ENCODE measurements at regions not wholly inside any gene's neighbourhood (a gene's known extent, or its start where the extent isn't known, plus 50 kb on each side); places are given as distances from the start of the nearest gene placed in this dataset.

DNA sequence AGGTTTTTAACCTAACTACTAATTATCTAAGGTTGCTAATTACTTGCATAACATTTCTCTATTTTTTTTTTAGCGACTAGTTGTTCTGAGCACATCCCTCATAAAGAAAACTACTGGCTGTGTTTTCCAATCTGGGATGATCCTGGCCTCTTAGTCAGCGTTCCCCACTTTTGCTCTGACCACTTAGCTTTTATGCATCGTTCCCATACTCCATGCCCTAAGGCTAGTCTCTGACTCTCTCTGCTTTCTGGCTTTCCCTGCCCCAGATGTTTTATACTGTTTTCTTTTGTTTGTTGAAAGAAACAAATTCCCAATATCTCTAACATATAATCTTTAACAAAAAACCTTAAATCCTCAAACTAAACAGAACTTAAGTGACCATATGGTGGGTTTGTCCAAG lies 217.9 kb downstream of the SPATA31D1 start:
- ChIA-PET POLR2A (no interaction called here), CTCF (no interaction called here)
- ATAC-seq: no peak

DNA sequence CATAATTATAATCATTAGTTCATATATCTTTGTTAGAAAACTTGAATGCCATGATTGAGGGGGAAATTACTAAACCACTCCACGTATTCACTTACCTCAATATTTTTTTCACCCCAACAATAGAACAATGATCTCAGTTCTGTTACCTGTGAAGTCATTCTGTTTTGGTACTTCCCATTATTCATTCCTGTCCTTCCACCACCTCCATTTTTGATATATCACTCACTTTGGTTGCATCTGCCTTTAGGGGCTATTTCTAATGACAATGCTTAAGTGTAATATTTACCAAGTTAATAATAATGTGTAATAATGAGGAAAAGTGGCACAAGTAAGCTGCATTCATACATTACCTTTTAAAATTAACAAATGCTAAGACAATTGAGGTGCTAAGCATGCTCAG lies 218.4 kb downstream of the SPATA31D1 start:
- POLR2A ChIA-PET: no interaction called here
- Mint-ChIP-seq H3K9me3 (ENCODE audit: insufficient read depth) (peaks cover 4% of the 10 kb centered on the region), H3K36me3 (ENCODE audit: low read depth) (no peaks in the 10 kb centered on the region), H3K4me3 (no peak overlapping the region), H3K27ac (no peak overlapping the region), H3K4me1 (ENCODE audit: low read depth) (no peaks in the 10 kb centered on the region), H3K27me3 (ENCODE audit: low read depth) (no peaks in the 10 kb centered on the region)
- CTCF ChIA-PET: no interaction called here
- ATAC-seq: no peak
- DNase-seq: no peak

More for the DNA sequence above, 217.9 kb downstream of the SPATA31D1 start:
- Mint-ChIP-seq H3K36me3 (ENCODE audit: low read depth) (no peaks in the 10 kb centered on the region), H3K27me3 (ENCODE audit: low read depth) (no peaks in the 10 kb centered on the region), H3K4me3 (no peak overlapping the region), H3K4me1 (ENCODE audit: low read depth) (no peaks in the 10 kb centered on the region), H3K9me3 (ENCODE audit: insufficient read depth) (peaks cover 4% of the 10 kb centered on the region), H3K27ac (no peak overlapping the region)
- no peak for DNase-seq

DNA sequence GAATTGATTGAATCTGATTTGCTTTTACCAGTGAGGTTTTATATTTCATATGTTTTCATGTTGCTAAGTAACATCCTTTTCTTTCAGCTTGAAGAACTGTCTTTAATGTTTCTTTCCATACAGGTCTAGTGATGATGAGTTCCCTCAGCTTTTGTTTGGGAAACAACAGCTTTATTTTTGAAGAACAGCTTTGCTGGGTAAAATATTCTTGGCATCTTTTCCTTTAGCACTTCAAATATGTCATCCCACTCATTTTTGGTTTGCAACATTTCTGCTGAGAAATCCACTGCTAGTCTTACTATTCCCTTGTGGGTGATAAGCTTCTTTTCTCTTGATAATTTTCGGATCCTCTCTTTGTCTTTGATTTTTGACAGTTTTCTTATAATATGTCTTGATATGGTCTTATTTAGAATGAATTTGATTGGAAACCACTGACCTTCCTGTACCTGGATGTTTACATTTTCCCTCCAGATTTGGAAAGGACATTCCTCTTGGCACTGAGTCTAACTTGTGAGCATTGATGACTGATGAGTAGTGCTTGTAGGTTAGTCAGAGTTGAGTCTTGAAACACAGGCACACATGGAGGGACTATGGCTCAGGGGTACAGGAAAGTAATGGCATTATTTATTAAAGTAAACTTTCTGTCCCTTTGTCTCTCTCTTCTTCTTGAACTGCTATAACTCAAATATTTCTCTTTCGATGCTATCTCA lies 220.3 kb downstream of the SPATA31D1 start:
- CTCF ChIA-PET: no interaction called here
- DNase-seq: no peak
- H3K27ac Mint-ChIP-seq: no peak overlapping the region

DNA sequence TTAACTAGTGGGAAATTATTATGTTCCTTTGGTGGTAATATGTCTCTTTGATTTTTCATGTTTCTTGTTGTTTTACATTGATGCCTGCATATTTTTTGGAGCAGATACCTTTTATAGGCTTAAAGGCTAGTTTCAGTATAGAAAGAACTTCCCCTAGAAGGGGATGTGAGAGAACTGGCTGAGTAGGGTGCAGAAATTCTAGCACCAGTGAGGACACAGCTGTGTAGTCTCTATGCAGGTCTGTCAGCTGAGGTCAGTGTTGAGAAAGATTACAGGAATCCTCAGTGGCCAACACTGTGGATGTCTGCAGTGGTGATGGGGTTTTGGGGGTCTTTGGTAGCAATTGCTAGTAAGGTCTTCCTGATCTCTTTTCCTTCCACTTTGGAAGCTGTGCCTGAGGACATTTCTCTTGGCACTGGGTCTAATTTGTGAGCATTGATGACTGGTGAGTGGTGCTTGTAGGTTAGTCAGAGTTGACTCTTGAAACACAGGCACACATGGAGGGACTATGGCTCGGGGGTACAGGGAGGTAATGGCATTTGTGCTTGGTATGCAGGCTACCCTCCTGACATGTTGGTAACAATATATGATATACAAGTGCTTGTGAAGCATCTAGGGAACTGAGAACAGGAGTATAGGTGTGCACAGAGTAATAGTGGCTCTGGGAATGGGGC lies 221.4 kb downstream of the SPATA31D1 start:
- no peak overlapping the region for H3K27ac Mint-ChIP-seq
- no peak for ATAC-seq
- no peaks in the 10 kb centered on the region for H3K27me3 Mint-ChIP-seq (ENCODE audit: low read depth)
- no peaks in the 10 kb centered on the region for H3K4me1 Mint-ChIP-seq (ENCODE audit: low read depth)
- H3K36me3 Mint-ChIP-seq (ENCODE audit: low read depth): no peaks in the 10 kb centered on the region
- ChIA-PET POLR2A (no interaction called here), CTCF (no interaction called here)
- peaks cover 4% of the 10 kb centered on the region for H3K9me3 Mint-ChIP-seq (ENCODE audit: insufficient read depth)
- no peak for DNase-seq
- H3K4me3 Mint-ChIP-seq: no peak overlapping the region

More for the DNA sequence above, 220.3 kb downstream of the SPATA31D1 start:
- no peaks in the 10 kb centered on the region for H3K4me1 Mint-ChIP-seq (ENCODE audit: low read depth)
- no peaks in the 10 kb centered on the region for H3K36me3 Mint-ChIP-seq (ENCODE audit: low read depth)
- ATAC-seq: no peak
- peaks cover 4% of the 10 kb centered on the region for H3K9me3 Mint-ChIP-seq (ENCODE audit: insufficient read depth)
- H3K27me3 Mint-ChIP-seq (ENCODE audit: low read depth): no peaks in the 10 kb centered on the region
- POLR2A ChIA-PET: no interaction called here
- no peak overlapping the region for H3K4me3 Mint-ChIP-seq

DNA sequence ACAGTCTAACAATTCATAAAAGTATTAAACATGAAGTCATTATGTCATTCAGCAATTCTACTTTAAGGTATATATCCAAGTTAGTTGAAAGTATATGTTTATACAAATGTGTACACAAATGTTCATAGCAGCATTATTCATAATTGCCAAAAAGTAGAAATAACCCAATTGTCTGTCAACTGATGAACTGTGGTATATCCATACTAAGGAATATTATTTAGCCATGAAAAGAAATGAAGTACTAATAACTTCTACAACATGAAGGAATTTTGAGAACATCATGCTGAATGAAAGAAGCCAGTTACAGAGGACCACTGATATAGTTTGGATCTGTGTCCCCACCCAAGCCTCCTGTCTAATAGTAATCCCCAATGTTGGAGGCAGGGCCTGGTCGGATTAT lies 224.3 kb downstream of the SPATA31D1 start:
- ATAC-seq (no peak), DNase-seq (no peak)
- POLR2A ChIA-PET: no interaction called here
- no peaks in the 10 kb centered on the region for H3K4me1 Mint-ChIP-seq (ENCODE audit: low read depth)
- no peak overlapping the region for H3K27ac Mint-ChIP-seq
- CTCF ChIA-PET: no interaction called here
- H3K36me3 Mint-ChIP-seq (ENCODE audit: low read depth): no peaks in the 10 kb centered on the region
- no peaks in the 10 kb centered on the region for H3K27me3 Mint-ChIP-seq (ENCODE audit: low read depth)
- H3K4me3 Mint-ChIP-seq: no peak overlapping the region
- H3K9me3 Mint-ChIP-seq (ENCODE audit: insufficient read depth): peaks cover 4% of the 10 kb centered on the region

DNA sequence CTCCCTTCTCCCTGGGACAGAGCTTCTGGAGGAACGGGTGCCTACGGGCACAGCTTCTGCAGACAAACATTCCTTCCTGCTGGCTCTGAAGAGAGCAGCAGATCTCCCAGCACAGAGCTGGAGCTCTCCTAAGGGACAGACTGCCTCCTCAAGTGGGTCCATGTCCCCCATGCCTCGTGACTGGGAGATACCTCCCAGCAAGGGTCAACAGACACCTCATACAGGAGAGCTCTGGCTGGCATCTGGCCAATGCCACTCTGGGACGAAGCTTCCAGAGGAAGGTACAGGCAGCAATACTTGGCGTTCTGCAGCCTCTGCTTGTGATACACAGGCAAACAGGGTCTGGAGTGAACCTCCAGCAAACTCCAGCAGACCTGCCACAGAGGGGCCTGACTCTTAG lies 227.9 kb downstream of the SPATA31D1 start:
- no peak overlapping the region for H3K27ac Mint-ChIP-seq
- CTCF ChIA-PET: no interaction called here
- DNase-seq (no peak), ATAC-seq (no peak)
- H3K27me3 Mint-ChIP-seq (ENCODE audit: low read depth): no peaks in the 10 kb centered on the region
- no peaks in the 10 kb centered on the region for H3K36me3 Mint-ChIP-seq (ENCODE audit: low read depth)
- no peak overlapping the region for H3K4me3 Mint-ChIP-seq
- H3K4me1 Mint-ChIP-seq (ENCODE audit: low read depth): no peaks in the 10 kb centered on the region
- peaks cover 5% of the 10 kb centered on the region for H3K9me3 Mint-ChIP-seq (ENCODE audit: insufficient read depth)
- POLR2A ChIA-PET: no interaction called here

DNA sequence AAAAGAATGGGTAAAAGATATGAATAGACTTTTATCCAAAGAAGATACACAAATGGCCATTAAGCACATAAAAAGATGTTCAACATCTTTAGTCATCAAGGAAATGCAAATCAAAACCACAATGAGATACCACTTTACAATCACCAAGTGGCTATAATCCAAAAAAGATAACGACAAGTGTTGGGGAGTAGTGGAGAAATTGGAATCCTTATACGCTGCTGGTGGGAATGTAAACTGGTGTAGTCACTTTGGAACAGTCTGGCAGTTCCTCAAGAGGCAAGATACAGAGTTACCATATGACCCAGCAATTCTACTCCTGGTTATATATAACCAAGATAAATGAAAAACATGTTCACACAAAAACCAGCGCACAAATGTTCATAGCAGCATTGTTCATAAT lies 234.9 kb downstream of the SPATA31D1 start:
- Mint-ChIP-seq H3K27ac (no peak overlapping the region), H3K36me3 (ENCODE audit: low read depth) (no peaks in the 10 kb centered on the region), H3K4me1 (ENCODE audit: low read depth) (no peaks in the 10 kb centered on the region), H3K27me3 (ENCODE audit: low read depth) (no peaks in the 10 kb centered on the region), H3K9me3 (ENCODE audit: insufficient read depth) (peaks cover 16% of the 10 kb centered on the region), H3K4me3 (no peak overlapping the region)
- ChIA-PET POLR2A (no interaction called here), CTCF (no interaction called here)
- DNase-seq: no peak
- no peak for ATAC-seq

DNA sequence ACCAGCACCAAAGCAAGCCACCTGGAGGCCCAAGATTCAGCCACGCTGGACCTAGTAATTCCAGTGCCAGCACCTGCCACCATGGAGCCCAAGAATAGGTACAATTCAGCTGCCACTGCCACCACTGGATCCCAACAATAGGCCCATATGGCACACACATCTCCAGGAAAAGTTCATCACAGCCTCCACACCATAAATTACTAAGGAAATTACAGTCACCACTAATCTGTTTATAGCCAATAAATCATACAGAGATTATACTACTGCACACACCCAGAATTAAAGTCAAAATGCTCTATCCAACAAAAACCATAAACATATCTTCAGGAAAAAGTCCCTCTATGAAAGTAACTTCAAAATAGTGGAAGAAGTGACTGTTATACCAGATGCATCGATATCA lies 242.8 kb downstream of the SPATA31D1 start:
- H3K9me3 Mint-ChIP-seq (ENCODE audit: insufficient read depth): peaks cover 13% of the 10 kb centered on the region
- no peaks in the 10 kb centered on the region for H3K4me1 Mint-ChIP-seq (ENCODE audit: low read depth)
- no peaks in the 10 kb centered on the region for H3K27me3 Mint-ChIP-seq (ENCODE audit: low read depth)
- no peak overlapping the region for H3K4me3 Mint-ChIP-seq
- no peak for DNase-seq
- CTCF ChIA-PET: no interaction called here
- no peak for ATAC-seq
- no peak overlapping the region for H3K27ac Mint-ChIP-seq
- H3K36me3 Mint-ChIP-seq (ENCODE audit: low read depth): no peaks in the 10 kb centered on the region
- POLR2A ChIA-PET: no interaction called here

DNA sequence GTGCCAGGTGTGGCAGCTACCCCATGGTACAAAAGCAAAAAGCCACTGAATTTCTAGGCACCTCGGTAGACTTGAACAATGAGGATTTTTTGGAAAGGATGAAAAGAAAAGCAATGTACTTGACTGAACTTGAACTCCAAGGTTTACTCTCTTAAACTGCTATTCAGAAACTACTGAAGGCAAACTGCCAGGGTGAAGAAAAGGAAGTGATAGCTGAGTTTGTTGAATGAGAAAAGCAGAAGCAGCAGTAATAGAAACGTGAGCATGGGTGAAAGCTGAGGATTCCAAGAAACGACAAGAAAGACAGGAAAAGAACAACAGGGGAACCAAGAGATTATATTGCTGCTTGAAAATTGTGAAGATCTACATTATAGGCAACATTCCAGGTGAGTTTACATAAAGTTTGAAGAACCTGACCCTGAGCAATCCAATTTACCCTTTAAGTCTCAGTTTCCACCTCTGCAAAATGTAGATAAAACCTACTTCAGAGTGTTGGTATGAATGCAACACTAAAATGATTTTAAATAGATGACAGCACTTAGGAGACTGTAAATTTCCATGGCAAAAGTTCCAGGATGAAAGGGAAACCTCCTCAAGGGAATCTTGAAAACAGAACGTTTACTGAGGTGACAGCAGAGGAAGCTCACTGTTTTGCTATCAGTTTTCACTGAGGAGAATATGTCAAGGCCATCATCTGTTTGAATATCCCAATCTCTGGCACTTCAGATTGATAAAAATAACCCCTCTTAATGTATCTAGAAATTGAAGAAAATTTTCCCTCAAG lies 245.8 kb downstream of the SPATA31D1 start:
- Mint-ChIP-seq H3K27me3 (ENCODE audit: low read depth) (no peaks in the 10 kb centered on the region), H3K4me3 (no peak overlapping the region), H3K4me1 (ENCODE audit: low read depth) (no peaks in the 10 kb centered on the region), H3K36me3 (ENCODE audit: low read depth) (no peaks in the 10 kb centered on the region), H3K9me3 (ENCODE audit: insufficient read depth) (peaks cover 10% of the 10 kb centered on the region), H3K27ac (no peak overlapping the region)
- ATAC-seq: no peak
- DNase-seq: no peak
- CTCF ChIA-PET: no interaction called here
- POLR2A ChIA-PET: no interaction called here

DNA sequence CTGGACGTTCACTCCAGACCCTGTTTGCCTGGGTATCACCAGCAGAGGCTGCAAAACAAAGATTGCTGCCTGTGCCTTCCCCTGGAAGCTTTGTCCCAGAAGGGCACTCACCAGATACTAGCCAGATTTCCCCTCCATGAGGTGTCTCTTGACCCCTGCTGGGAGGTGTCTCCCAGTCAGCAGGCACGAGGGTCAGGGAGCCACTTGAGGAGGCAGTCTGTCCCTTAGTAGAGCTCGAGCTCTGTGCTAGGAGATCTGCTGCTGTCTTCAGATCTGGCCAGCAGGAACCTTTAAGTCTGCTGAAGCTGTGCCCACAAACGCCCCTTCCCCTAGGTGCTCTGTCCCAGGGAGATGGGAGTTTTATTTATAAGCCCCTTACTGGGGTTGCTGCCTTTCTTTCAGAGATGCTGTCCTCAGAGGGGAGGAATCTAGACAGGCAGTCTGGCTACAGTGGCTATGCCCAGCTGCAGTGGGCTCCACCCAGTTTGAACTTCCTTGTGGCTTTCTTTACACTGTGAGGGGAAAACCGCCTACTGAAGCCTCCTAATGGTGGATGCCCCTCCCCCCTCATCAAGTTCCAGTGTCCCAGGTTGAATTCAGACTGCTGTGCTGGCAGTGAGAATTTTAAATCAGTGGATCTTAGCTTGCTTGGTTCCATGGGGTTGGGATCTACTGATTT lies 253.9 kb downstream of the SPATA31D1 start:
- H3K9me3 Mint-ChIP-seq (ENCODE audit: insufficient read depth): peaks cover 3% of the 10 kb centered on the region

DNA sequence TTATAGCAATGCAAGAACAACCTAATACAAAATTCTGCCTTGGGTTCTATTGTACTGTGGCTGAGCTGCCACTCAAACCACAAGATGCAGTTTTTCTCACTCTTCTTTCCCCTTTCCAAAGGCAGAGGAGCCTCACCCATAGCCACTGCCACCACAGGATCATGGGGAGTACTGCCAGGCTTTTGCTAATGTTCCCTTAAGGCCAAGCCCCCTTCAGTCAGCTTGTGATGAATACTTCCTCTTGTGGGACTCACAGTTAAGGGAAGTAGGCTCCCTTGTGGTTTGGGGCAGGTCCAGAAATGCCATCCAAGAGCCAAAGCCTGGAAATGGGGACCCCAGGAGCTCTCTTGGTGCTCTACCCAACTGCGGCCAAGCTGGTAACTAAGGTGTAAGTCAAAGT lies 258.7 kb downstream of the SPATA31D1 start:
- Mint-ChIP-seq H3K4me1 (ENCODE audit: low read depth) (no peaks in the 10 kb centered on the region), H3K27me3 (ENCODE audit: low read depth) (no peaks in the 10 kb centered on the region), H3K9me3 (ENCODE audit: insufficient read depth) (no peaks in the 10 kb centered on the region), H3K36me3 (ENCODE audit: low read depth) (no peaks in the 10 kb centered on the region), H3K4me3 (no peak overlapping the region), H3K27ac (no peak overlapping the region)
- POLR2A ChIA-PET: no interaction called here
- ATAC-seq: no peak
- no peak for DNase-seq
- CTCF ChIA-PET: no interaction called here

More for the DNA sequence above, 253.9 kb downstream of the SPATA31D1 start:
- H3K4me3 Mint-ChIP-seq: no peak overlapping the region
- ChIA-PET CTCF (no interaction called here), POLR2A (no interaction called here)
- H3K27me3 Mint-ChIP-seq (ENCODE audit: low read depth): no peaks in the 10 kb centered on the region
- no peak overlapping the region for H3K27ac Mint-ChIP-seq
- H3K4me1 Mint-ChIP-seq (ENCODE audit: low read depth): no peaks in the 10 kb centered on the region
- ATAC-seq (no peak), DNase-seq (no peak)
- no peaks in the 10 kb centered on the region for H3K36me3 Mint-ChIP-seq (ENCODE audit: low read depth)

DNA sequence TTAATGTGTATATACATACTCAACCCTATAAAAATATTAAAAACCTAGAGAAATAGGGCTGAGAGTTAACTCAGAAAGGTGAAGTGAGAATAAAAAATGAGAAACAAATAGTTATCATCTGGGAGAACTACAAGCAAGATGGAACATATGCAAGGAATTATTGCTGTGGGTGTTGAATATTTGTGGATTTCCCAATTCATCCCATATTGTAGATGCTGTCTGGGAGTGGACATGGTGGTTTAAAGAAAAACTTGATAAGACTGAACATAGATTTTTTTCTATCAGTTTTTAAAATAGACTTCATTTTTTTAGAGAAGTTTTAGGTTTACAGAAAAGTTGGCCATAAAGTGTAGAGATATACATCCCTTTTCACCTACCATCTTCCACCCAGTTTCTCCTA lies 263.5 kb downstream of the SPATA31D1 start:
- Mint-ChIP-seq H3K27ac (no peak overlapping the region), H3K9me3 (ENCODE audit: insufficient read depth) (no peaks in the 10 kb centered on the region), H3K27me3 (ENCODE audit: low read depth) (no peaks in the 10 kb centered on the region), H3K4me1 (ENCODE audit: low read depth) (no peaks in the 10 kb centered on the region), H3K4me3 (no peak overlapping the region), H3K36me3 (ENCODE audit: low read depth) (no peaks in the 10 kb centered on the region)
- CTCF ChIA-PET: no interaction called here
- DNase-seq (no peak), ATAC-seq (no peak)
- POLR2A ChIA-PET: no interaction called here

All from activated CD8-positive, alpha-beta T cell treated with anti-CD3 and anti-CD28 coated beads, Interleukin-2, amount 10 ng/mL, durations not matched to agents 7 days and 5 days (primary cell).